ENCODE measurements at regions not wholly inside any gene's neighbourhood (a gene's known extent, or its start where the extent isn't known, plus 50 kb on each side); places are given as distances from the start of the nearest gene placed in this dataset.
"Not testable (repeated sequence)": the region's sequence is repeated elsewhere in the genome, so short reads cannot be mapped to it uniquely, and the experiment has no call there.

- H3K27ac ChIP-seq: no peak overlapping the region
- no peaks in the 10 kb centered on the region for H3K4me1 ChIP-seq
- H3K9me3 ChIP-seq (replicated peaks): no peaks in the 10 kb centered on the region; the same call in 1 of the 2 replicates
- no peak for DNase-seq
- no peaks in the 10 kb centered on the region for H3K36me3 ChIP-seq
- no peaks in the 10 kb centered on the region for H3K27me3 ChIP-seq
- H3K4me3 ChIP-seq: no peak overlapping the region
These were observed 972.0 kb upstream of the CITED2 start for GRCh38 chr6:140346428-140346827.

GRCh38 chr6:140345935-140346334, 971.5 kb upstream of the CITED2 start:
- no peak overlapping the region for H3K4me3 ChIP-seq
- H3K36me3 ChIP-seq: no peaks in the 10 kb centered on the region
- H3K9me3 ChIP-seq (replicated peaks): no peaks in the 10 kb centered on the region; the same call in 1 of the 2 replicates
- DNase-seq: no peak
- no peaks in the 10 kb centered on the region for H3K27me3 ChIP-seq
- no peak overlapping the region for H3K27ac ChIP-seq
- H3K4me1 ChIP-seq: no peaks in the 10 kb centered on the region

GRCh38 chr6:140344142-140344913, 969.9 kb upstream of the CITED2 start:
- no peaks in the 10 kb centered on the region; the same call in 1 of the 2 replicates for H3K9me3 ChIP-seq (replicated peaks)
- DNase-seq: no peak
- no peaks in the 10 kb centered on the region for H3K4me1 ChIP-seq
- H3K27ac ChIP-seq: no peak overlapping the region
- no peak overlapping the region for H3K4me3 ChIP-seq
- H3K27me3 ChIP-seq: no peaks in the 10 kb centered on the region
- H3K36me3 ChIP-seq: no peaks in the 10 kb centered on the region

GRCh38 chr6:140343128-140343527, 968.7 kb upstream of the CITED2 start:
- H3K36me3 ChIP-seq: no peaks in the 10 kb centered on the region
- H3K27me3 ChIP-seq: no peaks in the 10 kb centered on the region
- no peaks in the 10 kb centered on the region for H3K4me1 ChIP-seq
- H3K27ac ChIP-seq: no peak overlapping the region
- no peak overlapping the region for H3K4me3 ChIP-seq
- no peak for DNase-seq
- H3K9me3 ChIP-seq (replicated peaks): no peaks in the 10 kb centered on the region; the same call in 1 of the 2 replicates

GRCh38 chr6:140341272-140341671, 966.8 kb upstream of the CITED2 start:
- Histone ChIP-seq H3K9me3 (replicated peaks) (no peaks in the 10 kb centered on the region; the same call in 1 of the 2 replicates), H3K36me3 (no peaks in the 10 kb centered on the region), H3K27me3 (no peaks in the 10 kb centered on the region), H3K27ac (no peak overlapping the region), H3K4me3 (no peak overlapping the region), H3K4me1 (no peaks in the 10 kb centered on the region)
- no peak for DNase-seq

DNA sequence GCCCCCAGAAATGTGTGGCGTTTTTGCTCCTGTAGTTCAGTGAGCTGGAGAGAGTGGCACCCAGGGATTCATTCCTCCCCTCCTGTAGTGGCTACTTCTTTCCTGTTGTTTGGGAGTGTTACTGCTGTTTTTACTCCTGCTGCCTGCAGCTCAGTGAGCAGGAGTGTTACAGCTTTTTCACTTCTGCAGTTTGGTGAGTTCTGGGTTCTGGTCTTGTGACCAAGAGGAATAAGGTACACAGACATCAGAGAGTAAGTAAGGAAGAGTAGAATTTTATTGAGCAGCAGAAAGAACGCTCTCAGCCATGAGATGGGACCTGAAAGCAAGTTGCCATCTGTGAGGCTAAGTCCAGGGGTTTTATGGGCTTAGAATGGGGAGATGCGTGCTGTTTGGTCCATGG, 966.3 kb upstream of the CITED2 start:
- DNase-seq: no peak
- Histone ChIP-seq H3K36me3 (no peaks in the 10 kb centered on the region), H3K9me3 (replicated peaks) (no peaks in the 10 kb centered on the region; the same call in 1 of the 2 replicates), H3K27ac (no peak overlapping the region), H3K4me1 (no peaks in the 10 kb centered on the region), H3K4me3 (no peak overlapping the region), H3K27me3 (no peaks in the 10 kb centered on the region)

GRCh38 chr6:140339084-140339483, 964.6 kb upstream of the CITED2 start:
- not testable (repeated sequence) for H3K9me3 ChIP-seq (replicated peaks); DNase-seq; H3K27me3 ChIP-seq; H3K4me3 ChIP-seq; H3K27ac ChIP-seq; H3K4me1 ChIP-seq; H3K36me3 ChIP-seq

DNA sequence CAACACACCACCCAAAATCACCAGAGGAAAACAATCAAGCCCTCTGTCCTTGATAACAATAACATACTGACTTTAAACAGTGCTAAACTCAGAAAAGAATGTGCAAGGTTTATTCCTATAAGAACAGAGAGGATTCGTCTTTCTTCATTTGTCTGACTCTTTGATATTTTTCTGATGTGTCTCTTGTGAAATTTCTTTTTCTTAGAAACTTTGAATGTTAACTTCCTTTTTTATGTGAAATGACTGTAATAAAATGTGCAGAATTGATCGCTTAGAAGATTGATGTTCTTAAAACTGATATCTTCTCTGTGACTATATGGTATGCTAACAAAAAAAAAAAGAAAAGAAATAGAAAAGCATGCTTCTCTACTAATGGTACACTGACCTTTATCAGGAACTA, 947.4 kb upstream of the CITED2 start:
- Histone ChIP-seq H3K4me1 (no peaks in the 10 kb centered on the region), H3K4me3 (no peak overlapping the region), H3K9me3 (replicated peaks) (peaks cover 3% of the 10 kb centered on the region; the same call in 1 of the 2 replicates), H3K27ac (no peak overlapping the region), H3K36me3 (no peaks in the 10 kb centered on the region), H3K27me3 (no peaks in the 10 kb centered on the region)
- no peak for DNase-seq

DNA sequence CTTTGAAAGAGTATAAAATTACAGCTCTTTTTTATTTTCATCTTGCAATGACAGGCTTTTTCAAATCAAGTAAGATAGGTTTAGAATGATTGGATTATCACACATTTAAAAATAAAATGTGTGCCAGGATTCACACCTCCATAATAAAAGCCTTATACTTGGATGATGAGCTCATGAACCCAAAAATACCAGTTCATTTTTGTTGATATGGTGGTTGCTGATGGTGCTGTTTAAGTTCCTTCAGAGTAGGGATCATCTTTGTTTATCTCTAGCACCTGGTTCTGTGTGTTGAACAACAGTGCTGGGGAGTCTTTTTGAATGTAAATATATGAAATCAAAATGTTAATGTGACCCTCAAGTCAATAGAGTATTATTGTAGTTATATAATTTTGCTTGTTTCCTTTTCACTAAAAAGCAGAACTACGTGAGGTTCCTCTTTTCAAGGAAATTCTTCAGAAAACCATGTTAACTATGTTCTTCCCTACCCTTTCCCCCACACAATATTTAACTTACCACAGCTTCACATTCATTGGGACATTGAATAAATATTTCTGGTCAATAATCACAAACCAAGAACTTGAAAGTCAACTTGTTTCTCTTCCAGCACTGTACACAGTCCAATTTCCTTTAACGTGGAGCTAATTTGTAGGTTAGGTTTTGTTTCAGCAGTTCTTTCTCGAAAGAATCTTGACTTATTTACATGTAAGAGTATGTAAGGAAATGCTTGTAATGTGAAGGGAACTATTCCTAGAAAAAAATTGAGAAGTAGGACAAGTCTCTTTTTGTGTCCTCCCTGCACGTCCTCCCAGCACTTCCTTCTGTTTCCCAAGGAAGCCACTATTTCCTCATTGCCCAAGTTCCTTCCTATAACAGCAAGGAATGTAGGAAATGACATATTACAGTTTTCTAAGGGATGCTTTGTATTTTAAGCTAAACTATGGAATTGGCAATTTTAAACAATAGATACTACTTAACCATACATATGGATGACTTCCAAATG, 945.9 kb upstream of the CITED2 start:
- DNase-seq: no peak
- no peaks in the 10 kb centered on the region for H3K4me1 ChIP-seq
- H3K9me3 ChIP-seq (replicated peaks): no peaks in the 10 kb centered on the region
- H3K36me3 ChIP-seq: no peaks in the 10 kb centered on the region
- H3K4me3 ChIP-seq: no peak overlapping the region
- H3K27ac ChIP-seq: no peak overlapping the region
- H3K27me3 ChIP-seq: no peaks in the 10 kb centered on the region

GRCh38 chr6:140319209-140319608, 944.8 kb upstream of the CITED2 start:
- Histone ChIP-seq H3K27me3 (no peaks in the 10 kb centered on the region), H3K9me3 (replicated peaks) (no peaks in the 10 kb centered on the region), H3K4me3 (no peak overlapping the region), H3K4me1 (no peaks in the 10 kb centered on the region), H3K27ac (no peak overlapping the region), H3K36me3 (no peaks in the 10 kb centered on the region)
- DNase-seq: no peak

- no peak for DNase-seq
- no peaks in the 10 kb centered on the region for H3K4me1 ChIP-seq
- H3K27me3 ChIP-seq: no peaks in the 10 kb centered on the region
- no peaks in the 10 kb centered on the region for H3K9me3 ChIP-seq (replicated peaks)
- H3K4me3 ChIP-seq: no peak overlapping the region
- no peak overlapping the region for H3K27ac ChIP-seq
- no peaks in the 10 kb centered on the region for H3K36me3 ChIP-seq
These were observed 944.0 kb upstream of the CITED2 start for GRCh38 chr6:140318408-140318807.

- no peaks in the 10 kb centered on the region for H3K27me3 ChIP-seq
- H3K4me3 ChIP-seq: no peak overlapping the region
- H3K9me3 ChIP-seq (replicated peaks): no peaks in the 10 kb centered on the region
- no peaks in the 10 kb centered on the region for H3K4me1 ChIP-seq
- no peak overlapping the region for H3K27ac ChIP-seq
- no peaks in the 10 kb centered on the region for H3K36me3 ChIP-seq
- DNase-seq: no peak
These were observed 943.5 kb upstream of the CITED2 start for GRCh38 chr6:140317950-140318349.

- Histone ChIP-seq H3K36me3 (no peaks in the 10 kb centered on the region), H3K27me3 (no peaks in the 10 kb centered on the region), H3K9me3 (replicated peaks) (no peaks in the 10 kb centered on the region), H3K4me3 (no peak overlapping the region), H3K27ac (no peak overlapping the region), H3K4me1 (no peaks in the 10 kb centered on the region)
- DNase-seq: no peak
These were observed 942.5 kb upstream of the CITED2 start for GRCh38 chr6:140316966-140317365.

DNA sequence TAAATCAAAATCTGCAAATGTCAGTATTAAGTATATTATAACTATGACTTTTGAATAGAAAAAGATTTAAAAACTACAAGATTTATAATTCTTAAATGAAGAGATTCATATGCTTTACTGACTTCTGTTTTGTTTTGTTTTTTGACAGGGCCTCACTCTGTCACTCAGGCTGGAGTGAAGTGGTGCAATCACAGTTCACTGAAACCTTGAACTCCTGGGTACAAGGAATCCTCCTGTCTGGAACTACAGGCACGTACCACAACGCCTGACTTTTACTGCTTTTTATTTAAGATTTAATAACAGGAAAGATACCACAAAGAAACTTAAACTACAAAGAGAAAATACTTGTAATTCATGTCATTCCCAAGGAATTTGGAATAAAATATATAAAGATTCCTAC, 940.2 kb upstream of the CITED2 start:
- no peak overlapping the region for H3K4me3 ChIP-seq
- H3K36me3 ChIP-seq: no peaks in the 10 kb centered on the region
- no peaks in the 10 kb centered on the region for H3K4me1 ChIP-seq
- H3K27ac ChIP-seq: no peak overlapping the region
- no peak for DNase-seq
- no peaks in the 10 kb centered on the region for H3K27me3 ChIP-seq
- H3K9me3 ChIP-seq (replicated peaks): no peaks in the 10 kb centered on the region

- Histone ChIP-seq H3K27me3 (no peaks in the 10 kb centered on the region), H3K4me3 (no peak overlapping the region), H3K27ac (no peak overlapping the region), H3K9me3 (replicated peaks) (no peaks in the 10 kb centered on the region), H3K4me1 (no peaks in the 10 kb centered on the region), H3K36me3 (no peaks in the 10 kb centered on the region)
- no peak for DNase-seq
These were observed 936.7 kb upstream of the CITED2 start for GRCh38 chr6:140311146-140311545.

Measured in SJCRH30 (cell line).